HUES6 (cell line): ENCODE measurements at regions not wholly inside any gene's neighbourhood (a gene's known extent, or its start where the extent isn't known, plus 50 kb on each side); places are given as distances from the start of the nearest gene placed in this dataset.

Experiments
- H3K27ac ChIP-seq: 2 replicates; pipeline ENCODE4 v1.7.0; 2013; ENCODE audit warnings: low read depth, mild to moderate bottlenecking, low read length, inconsistent platforms
- H3K27me3 ChIP-seq: 2 replicates; pipeline ENCODE4 v1.6.1; 2013; ENCODE audit warnings: low read length; ENCODE audit not compliant: control insufficient read depth, insufficient read depth
- H3K36me3 ChIP-seq: 2 replicates; pipeline ENCODE4 v1.6.1; 2013; ENCODE audit warnings: low read length; ENCODE audit not compliant: control insufficient read depth, insufficient read depth
- H3K4me1 ChIP-seq: 2 replicates; pipeline ENCODE4 v1.6.1; 2013; ENCODE audit warnings: low read length; ENCODE audit not compliant: control insufficient read depth, insufficient read depth
- H3K4me3 ChIP-seq: 2 replicates; pipeline ENCODE4 v1.5.1; 2013; ENCODE audit warnings: low read depth, low read length
- H3K9ac ChIP-seq: one replicate; pipeline ENCODE4 v1.6.1; 2013; ENCODE audit warnings: mild to moderate bottlenecking, low read length
- H3K9me3 ChIP-seq: 2 replicates; pipeline ENCODE4 v1.6.1; 2013; ENCODE audit warnings: low read depth, low read length; ENCODE audit not compliant: control insufficient read depth, insufficient read depth

- Histone ChIP-seq H3K27me3 (no peaks in the 10 kb centered on the region), H3K9me3 (no peaks in the 10 kb centered on the region), H3K36me3 (no peaks in the 10 kb centered on the region), H3K9ac (no peak overlapping the region), H3K27ac (no peak overlapping the region), H3K4me3 (no peak overlapping the region), H3K4me1 (peaks cover 11% of the 10 kb centered on the region)
These were observed 224.9 kb upstream of the FAT1 start for GRCh38 chr4:186948361-186949242.

- Histone ChIP-seq H3K9me3 (no peaks in the 10 kb centered on the region), H3K4me3 (no peak overlapping the region), H3K4me1 (peaks cover 11% of the 10 kb centered on the region), H3K9ac (no peak overlapping the region), H3K27me3 (no peaks in the 10 kb centered on the region), H3K36me3 (no peaks in the 10 kb centered on the region), H3K27ac (no peak overlapping the region)
These were observed 226.2 kb upstream of the FAT1 start for GRCh38 chr4:186949847-186950246.

- Histone ChIP-seq H3K4me1 (peaks cover 7% of the 10 kb centered on the region; the same call in 1 of the 2 replicates), H3K27ac (no peak overlapping the region), H3K9me3 (no peaks in the 10 kb centered on the region), H3K36me3 (no peaks in the 10 kb centered on the region), H3K27me3 (no peaks in the 10 kb centered on the region), H3K9ac (no peak overlapping the region), H3K4me3 (no peak overlapping the region)
These were observed 229.1 kb upstream of the FAT1 start for GRCh38 chr4:186952709-186953108.

- Histone ChIP-seq H3K36me3 (no peaks in the 10 kb centered on the region), H3K4me1 (peaks cover 2% of the 10 kb centered on the region; the same call in 1 of the 2 replicates), H3K4me3 (no peak overlapping the region), H3K27me3 (no peaks in the 10 kb centered on the region), H3K27ac (no peak overlapping the region), H3K9me3 (no peaks in the 10 kb centered on the region), H3K9ac (no peak overlapping the region)
These were observed 230.1 kb upstream of the FAT1 start for GRCh38 chr4:186953599-186954260.

- Histone ChIP-seq H3K4me3 (no peak overlapping the region), H3K9ac (no peak overlapping the region)
These were observed 230.9 kb upstream of the FAT1 start for GRCh38 chr4:186954509-186954908.

GRCh38 chr4:186954956-186955355 is 231.3 kb upstream of the FAT1 start:
- H3K27me3 ChIP-seq, result no peaks in the 10 kb centered on the region
- H3K27ac ChIP-seq, result no peak overlapping the region
- no peaks in the 10 kb centered on the region for H3K36me3 ChIP-seq
- no peaks in the 10 kb centered on the region for H3K9me3 ChIP-seq
- no peak overlapping the region for H3K9ac ChIP-seq
- no peaks in the 10 kb centered on the region for H3K4me1 ChIP-seq
- no peak overlapping the region for H3K4me3 ChIP-seq

More at GRCh38 chr4:186954509-186954908, 230.9 kb upstream of the FAT1 start:
- Histone ChIP-seq H3K27ac (no peak overlapping the region), H3K27me3 (no peaks in the 10 kb centered on the region), H3K36me3 (no peaks in the 10 kb centered on the region), H3K9me3 (no peaks in the 10 kb centered on the region), H3K4me1 (no peaks in the 10 kb centered on the region)

- Histone ChIP-seq H3K36me3 (no peaks in the 10 kb centered on the region), H3K27ac (no peak overlapping the region), H3K4me1 (no peaks in the 10 kb centered on the region), H3K4me3 (no peak overlapping the region), H3K27me3 (no peaks in the 10 kb centered on the region), H3K9ac (no peak overlapping the region), H3K9me3 (no peaks in the 10 kb centered on the region)
These were observed 234.4 kb upstream of the FAT1 start for GRCh38 chr4:186957952-186958555.

- Histone ChIP-seq H3K27me3 (no peaks in the 10 kb centered on the region), H3K36me3 (no peaks in the 10 kb centered on the region), H3K9ac (no peak overlapping the region), H3K9me3 (no peaks in the 10 kb centered on the region), H3K4me1 (no peaks in the 10 kb centered on the region), H3K4me3 (no peak overlapping the region), H3K27ac (no peak overlapping the region)
These were observed 235.2 kb upstream of the FAT1 start for GRCh38 chr4:186958726-186959350.

GRCh38 chr4:186979961-186980745 is 256.5 kb upstream of the FAT1 start:
- H3K9ac ChIP-seq, result no peak overlapping the region
- no peaks in the 10 kb centered on the region for H3K36me3 ChIP-seq
- H3K27me3 ChIP-seq, result no peaks in the 10 kb centered on the region
- no peak overlapping the region for H3K4me3 ChIP-seq
- 0 out of 2 replicates have a peak, but pooled peaks cover 4% of the 10 kb centered on the region for H3K4me1 ChIP-seq
- no peak overlapping the region for H3K27ac ChIP-seq
- H3K9me3 ChIP-seq, result no peaks in the 10 kb centered on the region

- H3K9ac ChIP-seq, result no peak overlapping the region
- no peak overlapping the region for H3K4me3 ChIP-seq
- H3K27me3 ChIP-seq, result no peaks in the 10 kb centered on the region
- no peak overlapping the region for H3K27ac ChIP-seq
- 0 out of 2 replicates have a peak, but pooled peaks cover 4% of the 10 kb centered on the region for H3K4me1 ChIP-seq
- no peaks in the 10 kb centered on the region for H3K36me3 ChIP-seq
- H3K9me3 ChIP-seq, result no peaks in the 10 kb centered on the region
These were observed 257.5 kb upstream of the FAT1 start for GRCh38 chr4:186981161-186981560.
